ENCODE measurements at regions not wholly inside any gene's neighbourhood (a gene's known extent, or its start where the extent isn't known, plus 50 kb on each side); places are given as distances from the start of the nearest gene placed in this dataset.

- Histone ChIP-seq H3K36me3 (ENCODE audit: control insufficient read depth, insufficient read depth, low read length) (no peaks in the 10 kb centered on the region), H3K27ac (ENCODE audit: low read depth, low read length, severe bottlenecking) (no peak overlapping the region), H3K4me3 (ENCODE audit: extremely low read depth, insufficient read depth, low read length, poor library complexity, severe bottlenecking) (no peak overlapping the region), H3K9me3 (ENCODE audit: control insufficient read depth, low read length) (peaks cover 3% of the 10 kb centered on the region), H3K4me1 (ENCODE audit: control insufficient read depth, insufficient read depth, low read length, poor library complexity, severe bottlenecking) (peaks cover 37% of the 10 kb centered on the region)
- WGBS, 2 experiments (ENCODE audit: insufficient coverage in 2 of 2) = 87 to 91% methylated on average over 3 to 4 of the region's 4 CpGs
These were observed 184.5 kb upstream of the INHBA start for GRCh38 chr7:41887416-41887815.

- Histone ChIP-seq H3K4me1 (ENCODE audit: control insufficient read depth, insufficient read depth, low read length, poor library complexity, severe bottlenecking) (peaks cover 37% of the 10 kb centered on the region), H3K27ac (ENCODE audit: low read depth, low read length, severe bottlenecking) (peak overlapping the region; percentile 51), H3K9me3 (ENCODE audit: control insufficient read depth, low read length) (peaks cover 3% of the 10 kb centered on the region), H3K4me3 (ENCODE audit: extremely low read depth, insufficient read depth, low read length, poor library complexity, severe bottlenecking) (no peak overlapping the region), H3K36me3 (ENCODE audit: control insufficient read depth, insufficient read depth, low read length) (no peaks in the 10 kb centered on the region)
- WGBS, 2 experiments (ENCODE audit: insufficient coverage in 2 of 2) = 49 to 51% methylated on average over 5 of the region's 5 CpGs
These were observed 184.0 kb upstream of the INHBA start for GRCh38 chr7:41886901-41887311.

- Histone ChIP-seq H3K27ac (ENCODE audit: low read depth, low read length, severe bottlenecking) (peak overlapping the region; percentile 51), H3K4me3 (ENCODE audit: extremely low read depth, insufficient read depth, low read length, poor library complexity, severe bottlenecking) (no peak overlapping the region), H3K9me3 (ENCODE audit: control insufficient read depth, low read length) (peaks cover 3% of the 10 kb centered on the region), H3K4me1 (ENCODE audit: control insufficient read depth, insufficient read depth, low read length, poor library complexity, severe bottlenecking) (peaks cover 33% of the 10 kb centered on the region), H3K36me3 (ENCODE audit: control insufficient read depth, insufficient read depth, low read length) (no peaks in the 10 kb centered on the region)
- WGBS, 2 experiments (ENCODE audit: insufficient coverage in 2 of 2) = 31 to 34% methylated on average over 2 to 5 of the region's 6 CpGs
These were observed 183.5 kb upstream of the INHBA start for GRCh38 chr7:41886262-41886900.

GRCh38 chr7:41885748-41886147 is 182.9 kb upstream of the INHBA start:
- H3K4me3 ChIP-seq (ENCODE audit: extremely low read depth, insufficient read depth, low read length, poor library complexity, severe bottlenecking) = no peak overlapping the region
- H3K4me1 ChIP-seq (ENCODE audit: control insufficient read depth, insufficient read depth, low read length, poor library complexity, severe bottlenecking) = peaks cover 35% of the 10 kb centered on the region
- H3K9me3 ChIP-seq (ENCODE audit: control insufficient read depth, low read length) = peaks cover 7% of the 10 kb centered on the region
- WGBS, 2 experiments (ENCODE audit: insufficient coverage in 2 of 2) = 30 to 55% methylated on average over 2 to 3 of the region's 6 CpGs
- no peaks in the 10 kb centered on the region for H3K36me3 ChIP-seq (ENCODE audit: control insufficient read depth, insufficient read depth, low read length)
- peak overlapping the region; percentile 51 for H3K27ac ChIP-seq (ENCODE audit: low read depth, low read length, severe bottlenecking)

GRCh38 chr7:41885078-41885477 is 182.2 kb upstream of the INHBA start:
- H3K9me3 ChIP-seq (ENCODE audit: control insufficient read depth, low read length) = peaks cover 7% of the 10 kb centered on the region
- H3K36me3 ChIP-seq (ENCODE audit: control insufficient read depth, insufficient read depth, low read length) = no peaks in the 10 kb centered on the region
- peak overlapping the region; percentile 51 for H3K27ac ChIP-seq (ENCODE audit: low read depth, low read length, severe bottlenecking)
- peaks cover 41% of the 10 kb centered on the region for H3K4me1 ChIP-seq (ENCODE audit: control insufficient read depth, insufficient read depth, low read length, poor library complexity, severe bottlenecking)
- H3K4me3 ChIP-seq (ENCODE audit: extremely low read depth, insufficient read depth, low read length, poor library complexity, severe bottlenecking) = no peak overlapping the region

- H3K4me1 ChIP-seq (ENCODE audit: control insufficient read depth, insufficient read depth, low read length, poor library complexity, severe bottlenecking) = peaks cover 54% of the 10 kb centered on the region
- H3K36me3 ChIP-seq (ENCODE audit: control insufficient read depth, insufficient read depth, low read length) = no peaks in the 10 kb centered on the region
- H3K9me3 ChIP-seq (ENCODE audit: control insufficient read depth, low read length) = peaks cover 7% of the 10 kb centered on the region
- WGBS, 2 experiments (ENCODE audit: insufficient coverage in 2 of 2) = 91 to 97% methylated on average over 10 to 13 of the region's 16 CpGs
- no peak overlapping the region for H3K4me3 ChIP-seq (ENCODE audit: extremely low read depth, insufficient read depth, low read length, poor library complexity, severe bottlenecking)
- H3K27ac ChIP-seq (ENCODE audit: low read depth, low read length, severe bottlenecking) = no peak overlapping the region
These were observed 180.0 kb upstream of the INHBA start for GRCh38 chr7:41882745-41883420.

- H3K27ac ChIP-seq (ENCODE audit: low read depth, low read length, severe bottlenecking) = no peak overlapping the region
- H3K36me3 ChIP-seq (ENCODE audit: control insufficient read depth, insufficient read depth, low read length) = no peaks in the 10 kb centered on the region
- H3K4me3 ChIP-seq (ENCODE audit: extremely low read depth, insufficient read depth, low read length, poor library complexity, severe bottlenecking) = no peak overlapping the region
- H3K9me3 ChIP-seq (ENCODE audit: control insufficient read depth, low read length) = peaks cover 7% of the 10 kb centered on the region
- 86 to 96% methylated on average over 1 to 4 of the region's 5 CpGs for WGBS, 2 experiments (ENCODE audit: insufficient coverage in 2 of 2)
- H3K4me1 ChIP-seq (ENCODE audit: control insufficient read depth, insufficient read depth, low read length, poor library complexity, severe bottlenecking) = peaks cover 51% of the 10 kb centered on the region
These were observed 179.4 kb upstream of the INHBA start for GRCh38 chr7:41882256-41882655.

- Histone ChIP-seq H3K9me3 (ENCODE audit: control insufficient read depth, low read length) (peaks cover 7% of the 10 kb centered on the region), H3K36me3 (ENCODE audit: control insufficient read depth, insufficient read depth, low read length) (no peaks in the 10 kb centered on the region), H3K4me1 (ENCODE audit: control insufficient read depth, insufficient read depth, low read length, poor library complexity, severe bottlenecking) (peaks cover 44% of the 10 kb centered on the region), H3K4me3 (ENCODE audit: extremely low read depth, insufficient read depth, low read length, poor library complexity, severe bottlenecking) (no peak overlapping the region), H3K27ac (ENCODE audit: low read depth, low read length, severe bottlenecking) (no peak overlapping the region)
- WGBS, 2 experiments (ENCODE audit: insufficient coverage in 2 of 2) = 95 to 97% methylated on average over 8 to 10 of the region's 13 CpGs
These were observed 178.6 kb upstream of the INHBA start for GRCh38 chr7:41881331-41882130.

GRCh38 chr7:41880107-41880506 is 177.2 kb upstream of the INHBA start:
- Histone ChIP-seq H3K9me3 (ENCODE audit: control insufficient read depth, low read length) (peaks cover 7% of the 10 kb centered on the region), H3K27ac (ENCODE audit: low read depth, low read length, severe bottlenecking) (peak overlapping the region; percentile 74), H3K36me3 (ENCODE audit: control insufficient read depth, insufficient read depth, low read length) (no peaks in the 10 kb centered on the region), H3K4me1 (ENCODE audit: control insufficient read depth, insufficient read depth, low read length, poor library complexity, severe bottlenecking) (peaks cover 30% of the 10 kb centered on the region), H3K4me3 (ENCODE audit: extremely low read depth, insufficient read depth, low read length, poor library complexity, severe bottlenecking) (no peak overlapping the region)
- 53 to 79% methylated on average over 3 of the region's 3 CpGs for WGBS, 2 experiments (ENCODE audit: insufficient coverage in 2 of 2)

- WGBS, 2 experiments (ENCODE audit: insufficient coverage in 2 of 2) = 100% methylated on average over 1 of the region's 5 CpGs; no CpG with 5 or more reads in 1 of the 2 experiments
- Histone ChIP-seq H3K27ac (ENCODE audit: low read depth, low read length, severe bottlenecking) (peak overlapping the region; percentile 74), H3K9me3 (ENCODE audit: control insufficient read depth, low read length) (peaks cover 7% of the 10 kb centered on the region), H3K36me3 (ENCODE audit: control insufficient read depth, insufficient read depth, low read length) (no peaks in the 10 kb centered on the region), H3K4me3 (ENCODE audit: extremely low read depth, insufficient read depth, low read length, poor library complexity, severe bottlenecking) (no peak overlapping the region), H3K4me1 (ENCODE audit: control insufficient read depth, insufficient read depth, low read length, poor library complexity, severe bottlenecking) (peaks cover 30% of the 10 kb centered on the region)
These were observed 176.5 kb upstream of the INHBA start for GRCh38 chr7:41879403-41879802.

Data from mesodermal cell (in vitro differentiated cells).